ENCODE measurements at regions not wholly inside any gene's neighbourhood (a gene's known extent, or its start where the extent isn't known, plus 50 kb on each side); places are given as distances from the start of the nearest gene placed in this dataset. TPM values are rescaled to one million over a fixed set of nuclear protein-coding genes. Genes with fewer than 3 reads are reported as not detected.
A peak's percentile ranks its signal among the peaks of the same experiment; 100 is the strongest.
"Not testable (repeated sequence)": the region's sequence is repeated elsewhere in the genome, so short reads cannot be mapped to it uniquely, and the experiment has no call there.

DNA sequence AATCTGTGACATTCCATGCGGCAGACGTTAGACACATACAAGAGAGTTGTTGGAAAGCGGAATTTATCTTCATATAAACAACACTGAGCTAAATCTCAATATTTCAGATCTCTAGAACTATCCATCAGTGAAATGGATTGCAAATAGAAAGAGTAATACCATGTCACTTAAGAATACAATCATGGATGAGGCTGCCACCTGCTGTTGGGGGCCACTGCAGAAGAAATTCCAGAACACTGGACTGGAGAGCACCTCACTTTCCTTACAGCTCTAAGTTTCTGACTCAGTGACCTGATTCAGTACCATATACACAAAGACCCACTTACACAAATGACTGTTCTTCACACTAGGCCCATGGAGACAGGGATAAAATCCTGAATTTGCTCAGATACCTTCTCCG lies 75.1 kb upstream of the TP53BP2 start:
- H3K36me3 ChIP-seq; H3K4me1 ChIP-seq; H3K27me3 ChIP-seq; intact Hi-C loops (cut with DNase I); H3K9me3 ChIP-seq; H3K27ac ChIP-seq; H3K4me3 ChIP-seq (replicated peaks in 1 of 3): not testable (repeated sequence)
- DNase-seq: peak; percentile 54 to 55
- WGBS, 2 donors: 100% methylated on average over 1 of the region's 4 CpGs
- TF ChIP-seq, protein P1, sequence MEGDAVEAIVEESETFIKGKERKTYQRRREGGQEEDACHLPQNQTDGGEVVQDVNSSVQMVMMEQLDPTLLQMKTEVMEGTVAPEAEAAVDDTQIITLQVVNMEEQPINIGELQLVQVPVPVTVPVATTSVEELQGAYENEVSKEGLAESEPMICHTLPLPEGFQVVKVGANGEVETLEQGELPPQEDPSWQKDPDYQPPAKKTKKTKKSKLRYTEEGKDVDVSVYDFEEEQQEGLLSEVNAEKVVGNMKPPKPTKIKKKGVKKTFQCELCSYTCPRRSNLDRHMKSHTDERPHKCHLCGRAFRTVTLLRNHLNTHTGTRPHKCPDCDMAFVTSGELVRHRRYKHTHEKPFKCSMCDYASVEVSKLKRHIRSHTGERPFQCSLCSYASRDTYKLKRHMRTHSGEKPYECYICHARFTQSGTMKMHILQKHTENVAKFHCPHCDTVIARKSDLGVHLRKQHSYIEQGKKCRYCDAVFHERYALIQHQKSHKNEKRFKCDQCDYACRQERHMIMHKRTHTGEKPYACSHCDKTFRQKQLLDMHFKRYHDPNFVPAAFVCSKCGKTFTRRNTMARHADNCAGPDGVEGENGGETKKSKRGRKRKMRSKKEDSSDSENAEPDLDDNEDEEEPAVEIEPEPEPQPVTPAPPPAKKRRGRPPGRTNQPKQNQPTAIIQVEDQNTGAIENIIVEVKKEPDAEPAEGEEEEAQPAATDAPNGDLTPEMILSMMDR (IDR thresholded peaks at IDR 0.05): peak in 1 of 6 experiments; percentile 23

- H3K4me3 ChIP-seq (replicated peaks in 1 of 3); H3K27ac ChIP-seq; H3K36me3 ChIP-seq; H3K27me3 ChIP-seq; DNase-seq; intact Hi-C loops (cut with DNase I); H3K4me1 ChIP-seq; H3K9me3 ChIP-seq: not testable (repeated sequence)
- WGBS, 2 donors: 10 to 13% methylated on average over 1 of the region's 2 CpGs
Measured at GRCh38 chr1:223915476-223915875, 69.7 kb upstream of the TP53BP2 start.

DNA sequence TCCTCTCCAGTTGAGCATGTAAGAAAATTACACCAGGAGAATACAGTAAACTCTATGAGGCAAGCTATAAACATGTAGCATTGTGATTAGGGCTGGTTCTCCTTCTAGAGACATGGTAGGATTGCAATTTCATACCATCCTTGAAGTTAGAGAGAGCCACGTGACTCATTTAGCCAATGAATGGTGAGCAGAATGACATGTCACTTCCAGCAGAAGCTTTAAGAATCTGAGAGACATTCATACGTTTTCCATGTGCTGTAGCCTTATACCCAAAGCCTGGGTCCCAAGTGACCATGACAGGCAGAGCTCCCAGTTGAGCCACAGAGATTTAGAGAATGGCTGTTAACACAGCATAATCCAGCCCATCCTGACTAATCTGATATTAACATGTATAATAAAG lies 68.0 kb upstream of the TP53BP2 start:
- H3K9me3 ChIP-seq; H3K27ac ChIP-seq; DNase-seq; H3K27me3 ChIP-seq; intact Hi-C loops (cut with DNase I); H3K4me3 ChIP-seq (replicated peaks in 1 of 3); H3K36me3 ChIP-seq; H3K4me1 ChIP-seq: not testable (repeated sequence)
- WGBS, 2 donors: 84 to 86% methylated on average over 2 of the region's 2 CpGs

GRCh38 chr1:223907943-223908587 lies 62.3 kb upstream of the TP53BP2 start:
- 0% methylated on average over 2 of the region's 4 CpGs; no CpG with 5 or more reads in 1 of the 2 donors for WGBS, 2 donors
- intact Hi-C loops (cut with DNase I); H3K36me3 ChIP-seq; H3K27me3 ChIP-seq; H3K4me1 ChIP-seq; H3K27ac ChIP-seq; H3K9me3 ChIP-seq; H3K4me3 ChIP-seq (replicated peaks in 1 of 3): not testable (repeated sequence)
- TF ChIP-seq, protein P1 (IDR thresholded peaks at IDR 0.05): peak in 4 of 6 experiments; percentile 22 to 32 (median 27)
- DNase-seq: peak in 1 of 2 donors; percentile 14

- H3K9me3 ChIP-seq; intact Hi-C loops (cut with DNase I); H3K27me3 ChIP-seq; DNase-seq; H3K4me3 ChIP-seq (replicated peaks in 1 of 3); H3K36me3 ChIP-seq; H3K4me1 ChIP-seq; H3K27ac ChIP-seq: not testable (repeated sequence)
- WGBS, 2 donors: 50 to 100% methylated on average over 1 of the region's 1 CpG
Measured at GRCh38 chr1:223903221-223903620, 57.5 kb upstream of the TP53BP2 start.

- H3K27ac ChIP-seq; H3K27me3 ChIP-seq; intact Hi-C loops (cut with DNase I); H3K4me3 ChIP-seq (replicated peaks in 1 of 3); H3K9me3 ChIP-seq; H3K4me1 ChIP-seq; DNase-seq; H3K36me3 ChIP-seq: not testable (repeated sequence)
- WGBS, 2 donors: 47 to 56% methylated on average over 6 of the region's 6 CpGs
Measured at GRCh38 chr1:223899775-223900174, 54.0 kb upstream of the TP53BP2 start.

DNA sequence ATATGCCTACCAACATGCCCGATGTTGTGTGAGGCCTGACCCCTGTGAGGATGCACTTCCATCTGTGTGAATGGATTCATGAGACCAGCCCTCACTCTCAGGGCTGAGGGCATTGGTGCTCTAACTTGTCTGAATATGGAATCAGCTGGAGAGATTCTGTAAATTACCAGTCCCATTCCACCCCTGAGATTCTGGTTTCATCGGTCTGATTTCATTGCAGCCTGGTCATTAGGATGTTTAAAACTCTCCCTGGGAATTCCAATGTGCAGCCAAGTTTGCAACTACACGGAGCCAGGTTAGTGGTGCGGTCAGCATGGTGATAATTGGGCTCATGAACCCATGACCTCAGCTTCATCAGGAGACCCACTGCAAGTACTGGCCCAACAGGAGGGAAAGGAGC lies 51.4 kb upstream of the TP53BP2 start:
- no CpG with 5 or more reads among the region's 4 CpGs for WGBS, 2 donors
- H3K27ac ChIP-seq; H3K27me3 ChIP-seq; H3K4me1 ChIP-seq; H3K36me3 ChIP-seq; H3K9me3 ChIP-seq; intact Hi-C loops (cut with DNase I); H3K4me3 ChIP-seq (replicated peaks in 1 of 3); DNase-seq: not testable (repeated sequence)

DNA sequence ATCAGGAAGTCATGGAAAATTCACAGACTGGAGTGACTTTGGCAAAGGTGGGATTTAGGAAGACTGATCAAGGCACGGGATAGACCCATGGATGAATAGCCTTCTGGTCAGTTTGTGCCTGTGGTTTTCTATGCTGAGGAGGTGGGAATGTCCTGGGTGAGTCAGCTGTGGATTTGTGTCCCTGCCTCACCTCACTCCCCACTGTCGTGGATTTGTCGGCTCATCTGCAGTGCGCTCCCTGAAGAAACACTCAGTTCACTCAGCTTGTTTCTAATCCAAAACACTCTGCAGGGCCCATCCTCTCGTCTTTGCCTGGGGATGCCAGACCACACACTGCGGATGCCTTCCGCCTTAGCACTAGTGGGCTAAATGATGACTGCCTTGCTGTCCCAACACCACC lies 50.2 kb upstream of the TP53BP2 start:
- intact Hi-C loops (cut with DNase I); H3K27me3 ChIP-seq; DNase-seq; H3K27ac ChIP-seq; H3K4me1 ChIP-seq; H3K4me3 ChIP-seq (replicated peaks in 1 of 3); H3K9me3 ChIP-seq; H3K36me3 ChIP-seq: not testable (repeated sequence)
- WGBS, 2 donors: 73 to 96% methylated on average over 6 to 7 of the region's 7 CpGs

Small RNA genes lying in the stretch of these regions (small RNA-seq; reads per million reads assigned to genes)
- gene RNU6-1319P: not detected
